ENCODE measurements at regions not wholly inside any gene's neighbourhood (a gene's known extent, or its start where the extent isn't known, plus 50 kb on each side); places are given as distances from the start of the nearest gene placed in this dataset.

GRCh38 chr6:16817594-16817993 lies 56.3 kb upstream of the ATXN1 start:
- no peak for TF ChIP-seq CTCF (IDR thresholded peaks at IDR 0.05; ENCODE audit: low read depth, low read length)
- H3K9me3 ChIP-seq (ENCODE audit: severe bottlenecking): peaks cover 13% of the 10 kb centered on the region

GRCh38 chr6:16816891-16817290 lies 55.6 kb upstream of the ATXN1 start:
- no peak overlapping the region for H3K27ac ChIP-seq
- no peak for TF ChIP-seq CTCF (IDR thresholded peaks at IDR 0.05; ENCODE audit: low read depth, low read length)
- peaks cover 15% of the 10 kb centered on the region for H3K9me3 ChIP-seq (ENCODE audit: severe bottlenecking)
- H3K4me3 ChIP-seq (ENCODE audit: low read depth, low read length): no peak overlapping the region
- DNase-seq: no peak
- H3K36me3 ChIP-seq: no peaks in the 10 kb centered on the region
- H3K27me3 ChIP-seq (ENCODE audit: insufficient read depth, low read depth, severe bottlenecking): peaks cover 5% of the 10 kb centered on the region

More at GRCh38 chr6:16817594-16817993, 56.3 kb upstream of the ATXN1 start:
- H3K27me3 ChIP-seq (ENCODE audit: insufficient read depth, low read depth, severe bottlenecking): peaks cover 5% of the 10 kb centered on the region
- H3K27ac ChIP-seq: no peak overlapping the region
- no peaks in the 10 kb centered on the region for H3K36me3 ChIP-seq
- no peak for DNase-seq
- H3K4me3 ChIP-seq (ENCODE audit: low read depth, low read length): no peak overlapping the region

DNA sequence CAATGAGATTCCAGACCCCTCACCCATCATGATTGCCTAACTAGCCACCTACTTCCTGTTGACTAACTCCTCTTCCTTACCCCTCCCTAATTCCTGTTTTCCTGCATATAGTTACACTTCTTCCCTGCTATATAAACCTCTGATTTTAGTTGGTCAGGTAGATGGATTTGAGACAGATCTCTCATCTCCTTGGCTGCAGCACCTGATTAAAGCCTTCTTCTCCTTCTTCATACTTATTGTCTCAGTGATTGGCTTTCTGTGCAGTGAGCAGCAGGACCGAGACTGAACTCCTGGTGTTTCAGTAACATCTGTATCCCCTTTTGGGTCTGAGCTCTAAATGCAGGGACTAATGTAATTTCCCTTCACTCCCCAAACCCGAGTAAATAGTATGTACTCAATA lies 51.7 kb upstream of the ATXN1 start:
- no peaks in the 10 kb centered on the region for H3K36me3 ChIP-seq
- no peak overlapping the region for H3K27ac ChIP-seq
- DNase-seq: no peak
- H3K27me3 ChIP-seq (ENCODE audit: insufficient read depth, low read depth, severe bottlenecking): peaks cover 5% of the 10 kb centered on the region
- no peak for TF ChIP-seq CTCF (IDR thresholded peaks at IDR 0.05; ENCODE audit: low read depth, low read length)
- H3K9me3 ChIP-seq (ENCODE audit: severe bottlenecking): peaks cover 19% of the 10 kb centered on the region
- H3K4me3 ChIP-seq (ENCODE audit: low read depth, low read length): no peak overlapping the region

DNA sequence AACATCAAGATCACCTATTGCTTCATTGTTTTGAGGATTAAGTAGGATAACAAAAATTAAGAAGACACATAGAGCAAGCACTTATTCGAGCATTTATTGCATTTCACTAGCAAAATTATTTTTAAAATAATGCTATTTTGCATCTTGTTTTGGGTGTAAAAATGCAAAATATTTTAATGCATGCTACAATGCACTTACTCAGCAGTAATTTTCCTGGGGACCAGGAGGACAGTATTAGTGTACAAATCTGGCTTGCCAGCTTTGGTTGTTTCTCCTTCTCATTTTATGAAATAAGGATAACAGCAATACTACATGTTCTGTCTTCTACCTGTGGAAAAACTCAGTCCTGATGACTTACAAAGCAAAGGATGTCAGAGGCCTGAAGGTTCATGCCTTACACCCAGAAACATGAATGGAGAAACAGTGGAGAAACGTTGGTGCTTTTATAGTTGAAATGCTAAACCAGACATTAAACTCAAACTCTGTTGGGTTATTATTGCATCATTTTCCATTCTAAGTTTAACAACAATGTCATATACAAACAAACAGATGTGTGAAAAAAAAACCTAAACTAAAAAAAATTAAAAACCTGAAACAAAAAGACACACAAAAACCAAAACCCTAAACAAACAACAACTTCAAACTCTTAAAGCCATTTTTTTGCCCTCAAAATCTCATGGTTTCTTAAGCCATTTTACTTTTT lies 50.2 kb upstream of the ATXN1 start:
- Histone ChIP-seq H3K27ac (no peak overlapping the region), H3K4me3 (ENCODE audit: low read depth, low read length) (no peak overlapping the region), H3K27me3 (ENCODE audit: insufficient read depth, low read depth, severe bottlenecking) (peaks cover 5% of the 10 kb centered on the region), H3K36me3 (no peaks in the 10 kb centered on the region), H3K9me3 (ENCODE audit: severe bottlenecking) (peaks cover 19% of the 10 kb centered on the region)
- no peak for DNase-seq
- TF ChIP-seq CTCF (IDR thresholded peaks at IDR 0.05; ENCODE audit: low read depth, low read length): no peak

All from WERI-Rb-1 (cell line).